DMS 273 treated with DMSO at 0.1 percent for 48 hours (cell line): ENCODE measurements at regions not wholly inside any gene's neighbourhood (a gene's known extent, or its start where the extent isn't known, plus 50 kb on each side); places are given as distances from the start of the nearest gene placed in this dataset.
"Not testable (repeated sequence)": the region's sequence is repeated elsewhere in the genome, so short reads cannot be mapped to it uniquely, and the experiment has no call there.

Source experiments
- DNase-seq: peaks from one replicate; lab custom pipeline; 2025; lab: John Stamatoyannopoulos, UW

DNA sequence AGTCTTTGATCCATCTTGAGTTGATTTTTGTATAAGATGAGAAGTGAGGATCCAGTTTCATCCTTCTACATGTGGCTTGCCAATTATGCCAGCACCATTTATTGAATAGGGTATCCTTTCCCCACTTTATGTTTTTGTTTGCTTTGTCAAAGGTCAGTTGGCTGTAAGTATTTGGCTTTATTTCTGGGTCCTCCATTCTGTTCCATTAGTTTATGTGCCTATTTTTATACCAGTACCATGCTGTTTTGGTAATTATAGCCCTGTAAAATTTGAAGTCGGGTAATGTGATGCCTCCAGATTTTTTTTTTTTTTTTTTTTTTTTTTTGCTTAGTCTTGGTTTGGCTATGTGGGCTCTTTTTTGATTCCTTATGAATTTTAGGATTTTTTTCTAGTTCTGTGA, 203.0 kb upstream of the IRX5 start:
- DNase-seq: not testable (repeated sequence)

DNA sequence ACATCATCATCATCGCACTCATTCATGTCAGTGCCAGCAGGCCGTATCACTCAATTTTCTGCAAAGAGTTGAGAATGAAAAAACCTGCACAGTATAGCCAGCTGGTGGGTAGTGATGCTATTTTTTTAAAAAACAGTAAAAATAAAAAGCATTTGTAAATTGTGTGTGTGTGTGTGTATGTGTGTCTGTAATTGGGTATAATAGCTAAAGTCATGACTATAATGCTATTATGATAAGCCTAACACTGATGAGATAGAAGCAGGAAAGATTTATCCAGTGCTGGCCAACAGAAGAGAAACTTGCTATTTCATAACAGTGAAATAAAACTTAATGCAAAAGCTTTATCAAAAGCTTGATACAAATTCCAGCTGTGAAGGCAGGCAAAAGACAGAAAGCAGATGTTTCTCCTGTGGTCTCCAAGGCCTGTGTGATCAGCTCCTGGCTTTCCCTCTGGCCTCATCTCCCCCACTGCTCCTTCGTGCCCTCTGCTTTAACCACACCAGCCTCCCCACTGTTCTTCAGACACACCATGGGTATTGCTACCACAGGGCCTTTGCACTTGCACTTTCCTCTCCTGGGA, 206.2 kb upstream of the IRX5 start:
- no peak for DNase-seq

DNA sequence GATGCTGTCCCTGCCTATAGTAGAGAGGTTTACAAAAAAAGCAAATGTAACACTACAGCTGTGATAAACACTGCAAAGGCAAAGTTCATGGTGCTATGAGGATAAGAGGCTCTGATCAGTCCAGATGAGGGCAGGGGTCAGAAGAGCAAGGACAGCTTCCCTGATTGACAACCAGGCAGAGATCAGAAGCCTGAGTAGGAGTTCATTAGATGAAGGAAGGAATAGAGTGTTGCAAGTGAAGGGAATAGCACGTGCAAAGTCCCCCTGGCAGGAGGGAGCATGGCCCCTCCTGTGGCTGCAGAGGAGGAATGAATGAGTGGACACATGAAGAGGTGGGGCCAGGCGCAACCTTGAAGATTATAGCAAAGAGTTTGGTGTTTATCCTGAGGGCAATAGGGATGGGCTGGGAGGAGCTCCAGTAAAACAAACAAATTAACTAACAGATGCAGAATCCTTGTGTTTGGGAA, 208.4 kb upstream of the IRX5 start:
- no peak for DNase-seq

DNA sequence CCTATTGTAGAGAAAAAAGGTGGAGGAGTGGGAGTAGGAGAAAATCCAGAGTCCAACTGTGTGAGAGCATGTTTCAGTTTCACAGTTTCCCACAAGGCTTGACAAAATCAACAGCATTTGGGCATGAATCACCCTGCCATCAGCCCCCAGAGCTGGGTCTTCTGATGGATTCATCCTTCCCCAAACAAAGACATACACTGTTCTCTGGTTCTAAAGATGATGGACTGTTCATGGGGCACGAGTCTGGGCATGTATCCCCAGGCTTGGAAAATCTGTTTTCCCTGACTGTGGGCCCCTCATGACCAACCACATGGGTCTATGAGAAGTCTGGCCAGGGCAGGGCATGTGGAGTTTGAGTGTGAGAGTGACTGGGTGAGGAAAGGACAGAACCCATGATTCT, 210.4 kb upstream of the IRX5 start:
- DNase-seq: no peak

DNA sequence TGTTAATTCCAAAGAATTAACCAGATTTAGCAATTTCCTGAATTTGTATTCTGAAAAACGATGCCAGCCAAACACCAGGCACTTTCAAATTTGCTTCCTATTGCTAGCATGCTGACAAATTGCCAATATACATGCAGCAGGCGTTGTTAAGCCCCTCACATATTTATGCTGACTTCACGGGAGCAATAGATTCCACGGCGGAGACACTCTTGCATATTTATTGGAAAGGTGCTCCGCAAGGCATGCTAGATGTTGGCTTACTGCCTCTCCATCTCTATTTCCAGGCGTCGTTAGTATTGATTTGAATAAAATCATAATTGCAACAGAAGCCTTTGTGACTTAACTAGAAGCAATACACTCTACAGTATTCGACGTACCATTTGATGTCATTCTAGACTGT, 211.0 kb upstream of the IRX5 start:
- DNase-seq: no peak

DNA sequence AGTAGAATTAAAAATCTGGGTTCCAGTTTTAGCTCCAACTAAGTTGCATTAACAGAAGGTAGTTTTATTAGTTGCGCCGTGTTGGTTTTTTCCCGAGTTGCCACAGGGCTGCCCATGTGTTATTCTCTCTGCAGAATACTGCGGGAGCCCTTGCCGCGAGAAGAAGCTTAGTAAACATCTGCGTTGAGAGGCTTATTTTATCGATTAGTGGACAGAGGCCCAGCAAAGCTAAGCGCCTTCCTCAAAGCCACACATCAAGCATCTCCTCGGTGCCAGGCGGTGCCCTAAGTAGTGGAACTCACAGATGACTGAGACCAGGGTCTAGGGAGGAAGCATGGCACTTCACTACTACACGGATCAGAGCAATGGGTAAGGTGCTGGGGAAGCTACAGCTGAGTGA, 212.3 kb upstream of the IRX5 start:
- DNase-seq: no peak

DNA sequence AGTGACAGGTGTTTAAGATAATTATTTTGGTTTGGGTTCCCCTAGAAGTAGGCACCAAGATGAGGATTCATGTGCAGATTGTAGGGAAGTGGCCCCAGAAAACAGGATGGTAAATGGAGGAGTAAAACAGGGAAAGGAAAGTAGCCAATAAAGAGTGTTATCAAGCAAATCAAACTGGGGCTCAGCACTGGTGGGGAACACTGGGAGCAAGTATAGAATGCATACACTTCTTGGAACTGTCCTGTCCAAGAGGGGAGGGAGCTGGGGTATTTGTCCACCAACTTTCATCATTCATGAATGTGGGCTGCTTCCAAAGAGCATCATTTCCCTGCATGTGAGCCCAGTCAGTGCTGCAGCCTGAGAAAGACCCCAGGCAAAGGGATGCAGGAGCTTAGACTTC, 215.7 kb upstream of the IRX5 start:
- DNase-seq: no peak

DNA sequence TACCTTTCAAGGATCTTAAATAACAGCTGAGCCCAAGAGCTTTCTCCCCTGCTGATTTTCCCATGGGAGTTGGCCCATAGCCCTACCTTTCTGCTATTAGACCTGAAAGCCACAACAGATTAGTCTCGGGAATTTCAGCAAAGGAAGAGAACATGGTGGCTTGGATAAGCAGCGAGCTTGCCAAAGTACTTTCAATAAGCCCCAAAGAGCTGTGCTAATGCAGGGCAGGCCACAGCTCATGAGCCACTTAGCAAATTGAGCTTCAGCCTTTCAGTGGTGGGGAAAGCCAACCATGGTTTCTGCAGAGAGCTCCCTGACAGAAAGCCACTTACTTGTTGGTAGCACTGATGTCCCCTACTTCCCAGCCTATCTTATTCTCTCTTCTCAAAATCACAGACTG, 217.8 kb upstream of the IRX5 start:
- no peak for DNase-seq

DNA sequence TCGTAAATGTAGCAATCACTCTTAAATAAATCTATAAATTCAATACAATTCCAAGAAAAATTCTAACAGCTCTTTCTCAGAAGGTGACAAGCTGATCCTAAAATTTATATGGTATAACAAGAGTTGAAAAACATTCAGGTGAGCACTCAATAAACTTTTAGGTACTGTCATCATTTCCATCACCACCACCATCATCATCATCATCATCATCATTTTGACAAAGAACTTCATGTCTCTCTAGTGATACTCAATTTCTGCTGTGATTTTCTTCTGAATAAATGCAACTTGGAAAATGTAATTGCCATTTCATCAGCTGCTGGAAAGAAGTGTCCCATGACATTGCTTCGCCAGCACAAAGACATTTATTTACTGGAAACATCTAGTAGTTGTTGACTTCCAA, 222.9 kb upstream of the IRX5 start:
- DNase-seq: no peak

DNA sequence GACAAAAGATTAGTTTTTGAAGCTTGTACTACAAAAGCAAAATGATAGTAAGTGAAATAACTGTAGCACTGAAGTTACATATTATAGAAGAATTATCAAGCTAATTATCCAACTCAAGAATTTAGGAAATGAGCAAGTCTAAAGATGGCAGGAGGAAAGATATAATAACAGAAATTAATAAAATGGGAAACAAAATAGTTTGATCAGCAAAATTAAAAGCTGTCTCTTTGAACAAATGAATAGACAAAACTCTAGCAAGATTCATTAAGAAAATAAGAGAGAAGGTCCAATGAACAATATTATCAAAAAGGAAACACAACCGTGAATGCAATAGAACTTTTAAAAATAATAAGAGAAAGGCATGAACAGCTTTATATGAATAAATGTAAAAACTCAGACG, 224.3 kb upstream of the IRX5 start:
- DNase-seq: no peak

DNA sequence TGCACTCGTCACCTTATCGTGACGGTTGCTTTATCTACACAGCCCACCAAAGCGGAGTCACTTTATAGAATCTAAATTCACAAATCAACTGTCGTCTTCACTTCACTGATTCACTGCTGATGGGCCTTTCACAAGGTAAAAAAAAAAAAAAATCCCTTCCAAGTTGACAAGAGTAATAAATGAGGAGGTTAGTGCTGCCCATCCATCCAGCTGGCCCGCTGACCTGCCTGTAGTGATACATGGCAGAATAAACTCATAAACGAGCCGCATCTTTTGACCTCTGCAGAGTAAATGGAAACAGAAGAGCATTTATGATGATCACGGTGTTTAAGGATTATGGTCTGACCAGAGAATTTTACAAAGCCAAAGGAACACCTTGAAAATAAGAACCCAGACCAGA, 227.3 kb upstream of the IRX5 start:
- DNase-seq: no peak

DNA sequence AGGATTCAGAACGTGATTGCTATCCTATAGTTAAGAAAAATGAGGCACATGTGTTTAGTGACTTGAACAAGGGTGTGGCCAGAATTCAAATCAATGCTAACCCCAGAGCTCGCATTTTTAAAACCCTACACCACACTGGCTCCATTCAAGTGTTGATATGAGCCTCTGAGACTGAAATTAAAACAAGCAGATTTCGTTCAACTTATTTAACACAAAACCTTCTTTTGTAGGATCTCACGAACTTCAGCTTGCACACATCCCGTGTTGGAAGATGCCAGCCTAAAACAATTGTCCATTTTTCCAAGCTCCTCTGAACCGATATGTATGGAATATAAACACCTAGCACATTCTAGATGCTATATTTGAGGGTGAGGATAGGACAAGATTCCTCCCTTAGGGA, 231.0 kb upstream of the IRX5 start:
- no peak for DNase-seq

DNA sequence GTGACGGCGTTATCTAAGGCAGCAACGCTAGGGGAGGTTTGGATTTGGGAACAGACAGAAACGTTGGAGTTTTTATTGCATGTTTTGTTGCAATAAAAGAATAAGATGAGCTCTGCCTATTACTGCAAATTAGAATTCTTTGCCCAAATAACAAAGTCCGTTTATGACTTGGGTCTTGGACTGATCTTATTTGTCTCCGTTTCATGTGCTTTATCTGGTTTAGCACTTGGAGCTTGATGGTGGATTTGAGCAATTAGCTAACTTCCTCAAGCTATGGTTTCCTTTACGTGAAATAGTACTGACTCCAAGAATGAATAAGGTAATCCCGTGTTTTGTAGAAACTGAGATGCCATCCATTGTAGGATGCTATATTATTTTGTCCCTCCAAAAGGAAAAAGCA, 233.0 kb upstream of the IRX5 start:
- DNase-seq: no peak

DNA sequence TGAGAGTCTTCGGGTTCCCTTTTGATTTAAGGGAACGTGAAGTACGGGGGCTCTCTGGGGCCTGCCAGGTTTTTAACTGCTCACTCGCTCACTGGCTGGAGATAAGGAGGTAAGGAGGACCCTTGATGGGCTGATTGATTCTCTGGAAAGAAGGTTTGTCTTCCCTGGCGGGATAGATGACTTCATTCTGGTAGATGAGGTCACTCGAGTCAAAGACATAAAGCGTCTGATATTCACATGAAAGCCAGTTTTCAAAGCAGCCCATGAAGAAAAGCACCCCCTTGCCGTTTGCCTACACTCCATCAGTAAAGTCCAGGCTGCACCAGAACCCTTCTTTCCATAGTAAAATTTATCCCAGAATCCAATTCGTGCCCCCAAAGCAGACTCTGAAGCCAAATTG, 233.7 kb upstream of the IRX5 start:
- DNase-seq: no peak

DNA sequence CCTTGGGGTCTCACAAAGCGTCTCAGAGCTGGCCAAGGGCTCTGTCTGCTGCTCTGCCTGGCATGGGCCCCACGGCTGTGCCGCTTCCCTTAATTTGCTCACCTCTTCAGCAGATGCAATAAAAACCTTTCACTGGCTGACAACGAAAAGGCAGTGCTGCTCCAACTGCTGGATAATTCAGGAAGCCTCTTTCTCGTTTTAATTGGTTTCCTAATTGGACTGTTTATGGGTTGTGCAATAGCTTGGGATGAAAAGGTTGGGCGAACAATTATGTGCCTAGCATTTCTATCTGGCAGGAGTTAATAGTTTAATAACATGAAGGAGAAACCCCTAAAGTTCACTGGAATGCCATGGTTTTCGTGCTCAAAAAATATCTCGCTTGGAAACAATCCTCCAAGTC, 234.1 kb upstream of the IRX5 start:
- DNase-seq: no peak

DNA sequence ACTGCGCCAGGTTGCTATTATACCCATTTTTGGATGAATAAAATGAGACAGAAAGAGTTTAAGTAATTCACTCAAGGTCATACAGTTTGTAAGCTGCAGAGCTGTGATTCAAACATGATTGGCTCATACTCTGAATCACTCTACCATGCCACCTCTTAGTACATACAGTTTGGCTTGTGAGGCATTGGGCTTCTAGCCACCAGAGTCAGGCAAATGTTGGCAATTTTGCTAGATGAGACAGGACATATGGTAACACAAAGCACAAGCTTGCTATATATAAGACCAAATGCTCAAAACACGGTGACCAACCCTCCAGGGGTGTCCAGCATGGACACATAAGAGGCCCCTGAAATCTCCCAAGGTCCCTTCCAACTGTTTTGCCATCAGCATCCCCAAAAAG, 236.0 kb upstream of the IRX5 start:
- DNase-seq: no peak

DNA sequence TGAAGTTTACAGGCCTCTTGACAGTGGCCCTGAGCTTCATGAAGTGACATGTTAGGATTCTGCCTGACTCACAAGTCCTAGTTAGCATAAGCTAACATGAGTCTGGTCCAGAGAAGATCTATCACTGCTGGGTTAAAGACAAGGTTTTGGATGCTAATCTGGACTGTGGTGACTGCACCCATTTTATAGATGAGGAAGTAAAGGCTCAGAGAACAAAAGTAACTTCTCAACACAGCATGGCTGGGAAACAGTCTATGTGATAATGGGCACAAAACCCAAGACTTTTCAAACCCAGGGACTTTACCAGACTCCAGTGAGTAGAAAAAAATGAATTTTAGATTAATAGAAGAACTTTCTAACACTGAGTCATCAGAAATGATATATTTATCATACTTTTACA, 236.8 kb upstream of the IRX5 start:
- no peak for DNase-seq

DNA sequence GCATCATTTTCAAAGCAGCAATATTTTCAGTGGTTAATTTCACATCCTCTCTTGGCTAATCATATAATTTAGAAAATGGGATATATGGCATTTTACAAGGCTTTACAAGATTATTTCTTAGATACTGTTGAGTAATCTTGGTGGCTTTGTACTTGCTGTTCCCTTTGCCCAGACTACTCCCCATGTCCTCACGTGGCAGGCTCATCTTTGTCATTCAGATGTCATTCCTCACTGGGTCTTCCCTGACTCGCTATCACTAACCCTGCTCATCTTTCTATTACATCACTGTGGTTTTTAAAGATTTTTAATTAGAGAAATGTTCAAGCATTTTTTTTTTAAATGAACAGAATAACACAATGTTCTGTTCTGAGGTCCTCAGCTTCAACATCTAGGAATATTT, 240.0 kb upstream of the IRX5 start:
- no peak for DNase-seq

DNA sequence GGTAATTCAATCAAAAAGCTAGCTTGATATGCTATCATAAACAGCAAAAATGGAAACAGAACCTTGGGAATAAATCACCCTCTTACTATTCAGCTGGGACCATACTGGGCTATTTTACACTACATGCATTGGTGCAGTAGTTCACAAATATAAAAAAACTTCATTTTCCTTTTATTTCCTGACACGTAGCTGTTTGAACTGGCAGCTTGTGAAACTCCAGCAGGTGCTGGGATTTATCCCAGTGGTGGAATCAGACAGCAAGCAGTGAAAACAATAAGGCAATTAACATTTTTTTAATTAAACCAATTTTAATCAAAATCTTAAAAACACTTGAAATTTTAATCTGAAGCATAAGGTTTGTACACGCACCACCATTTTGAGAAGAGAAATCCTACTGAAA, 240.4 kb upstream of the IRX5 start:
- no peak for DNase-seq

DNA sequence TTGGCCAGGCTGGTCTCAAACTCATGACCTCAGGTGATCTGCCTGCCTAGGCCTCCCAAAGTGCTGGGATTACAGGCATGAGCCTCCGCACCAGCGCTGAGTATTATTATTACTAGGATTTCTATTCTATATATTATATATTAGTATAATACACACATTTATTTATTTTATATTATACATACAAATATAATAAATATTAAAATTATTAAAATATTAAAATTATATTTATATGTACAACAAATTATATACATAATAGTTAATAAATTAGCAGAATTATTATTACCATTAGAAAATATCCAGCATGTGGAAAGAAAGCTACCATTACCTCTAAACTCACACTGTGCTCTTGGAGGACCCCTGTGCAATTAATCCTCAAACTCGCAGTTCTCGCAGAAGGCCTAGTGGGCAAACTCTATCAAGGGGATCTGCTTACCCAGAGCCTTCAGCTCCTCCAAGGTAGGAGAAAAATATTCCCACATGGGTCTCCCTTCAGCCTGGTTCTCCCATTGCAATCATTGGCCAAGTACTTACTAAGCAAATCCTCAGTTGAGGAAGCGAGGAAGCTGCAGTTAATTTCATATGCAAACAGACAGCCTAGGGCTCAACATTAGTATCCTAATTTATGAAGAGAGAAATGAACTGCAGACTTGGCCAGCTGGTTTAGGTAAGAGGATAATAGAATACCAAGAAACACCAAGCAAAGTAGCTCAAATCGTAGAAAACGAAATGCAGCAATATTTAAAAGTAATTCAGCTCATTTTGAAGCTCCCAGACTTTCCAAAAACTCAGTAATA, 241.4 kb upstream of the IRX5 start:
- DNase-seq: no peak

DNA sequence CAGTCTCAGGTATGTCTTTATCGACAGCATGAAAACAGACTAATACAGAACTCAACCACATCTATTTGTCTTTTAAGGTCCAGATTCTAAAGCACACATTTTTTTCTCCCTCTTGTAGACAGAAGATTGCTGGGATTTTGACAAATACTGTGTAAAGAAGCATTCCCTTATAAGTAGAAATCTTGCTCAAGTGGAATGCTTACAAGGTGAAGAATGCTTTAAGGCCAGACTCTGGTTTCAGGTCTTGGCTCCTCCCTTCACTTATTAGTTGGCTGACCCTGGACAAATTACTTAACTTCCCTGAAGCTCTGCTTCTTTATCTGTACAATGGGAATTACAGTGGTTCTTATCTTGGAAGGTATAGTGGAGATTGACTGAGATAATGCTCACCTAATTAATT, 242.3 kb upstream of the IRX5 start:
- DNase-seq: no peak

DNA sequence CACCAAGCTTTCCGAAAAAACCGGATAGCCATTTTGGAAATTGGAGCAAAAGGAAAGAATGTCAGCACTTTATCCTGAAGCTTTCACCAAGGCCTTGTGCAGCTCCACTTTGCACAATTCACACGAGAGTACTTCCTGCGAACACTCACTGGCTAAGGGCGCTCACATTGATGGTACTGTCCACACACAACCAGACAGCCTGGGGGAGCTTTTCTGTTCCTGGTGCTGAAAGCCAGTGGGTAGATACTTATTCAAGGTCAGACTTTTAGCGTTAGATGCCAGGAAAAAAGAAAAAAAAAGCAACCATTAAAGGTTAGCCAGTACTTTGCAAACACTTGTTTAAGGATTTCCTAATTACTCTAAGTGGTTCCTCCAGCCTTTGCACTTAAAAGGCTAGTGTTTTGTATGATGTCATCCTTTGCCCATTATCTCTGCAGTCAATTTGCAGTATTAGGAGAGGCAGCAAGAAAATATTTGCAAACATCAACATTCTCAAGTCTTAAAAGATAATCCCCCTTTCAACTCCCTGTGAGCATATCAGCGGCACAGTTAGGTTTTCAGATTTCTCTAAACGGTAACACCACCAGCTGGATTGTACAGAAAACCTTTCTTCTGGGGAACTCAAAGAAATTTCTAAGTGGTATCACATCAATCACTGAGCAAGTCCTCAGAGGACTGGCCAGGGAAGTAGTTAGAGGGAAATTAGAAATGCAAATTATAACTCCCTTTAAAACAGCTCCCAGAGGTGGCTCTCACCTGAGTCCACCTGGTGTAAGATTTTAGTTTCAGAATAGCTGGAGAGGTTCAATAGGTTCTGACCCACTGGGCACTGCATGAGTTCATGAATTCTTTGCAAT, 243.4 kb upstream of the IRX5 start:
- no peak for DNase-seq

DNA sequence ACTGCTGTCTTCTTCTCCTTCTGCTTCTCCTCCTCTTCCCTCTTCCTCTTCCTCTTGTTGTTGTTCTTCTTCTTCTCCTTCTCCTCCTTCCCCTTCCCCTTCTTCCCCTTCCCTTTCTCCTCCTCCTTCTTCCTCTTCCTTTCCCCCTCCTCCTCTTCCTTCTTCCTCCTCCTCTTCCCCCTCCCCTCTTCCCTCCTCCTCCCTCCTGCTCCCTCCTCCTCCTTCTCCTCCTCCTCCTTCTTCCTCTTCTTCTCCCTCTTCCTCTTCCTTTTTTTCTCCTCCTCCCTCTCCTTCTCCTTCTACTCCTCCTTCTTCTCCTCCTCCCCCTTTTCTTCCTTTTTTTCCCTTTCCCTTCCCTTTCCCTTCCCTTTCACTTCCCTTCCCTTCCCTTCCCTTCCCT, 245.0 kb upstream of the IRX5 start:
- no peak for DNase-seq
